ENCODE measurements at regions not wholly inside any gene's neighbourhood (a gene's known extent, or its start where the extent isn't known, plus 50 kb on each side); places are given as distances from the start of the nearest gene placed in this dataset.

DNA sequence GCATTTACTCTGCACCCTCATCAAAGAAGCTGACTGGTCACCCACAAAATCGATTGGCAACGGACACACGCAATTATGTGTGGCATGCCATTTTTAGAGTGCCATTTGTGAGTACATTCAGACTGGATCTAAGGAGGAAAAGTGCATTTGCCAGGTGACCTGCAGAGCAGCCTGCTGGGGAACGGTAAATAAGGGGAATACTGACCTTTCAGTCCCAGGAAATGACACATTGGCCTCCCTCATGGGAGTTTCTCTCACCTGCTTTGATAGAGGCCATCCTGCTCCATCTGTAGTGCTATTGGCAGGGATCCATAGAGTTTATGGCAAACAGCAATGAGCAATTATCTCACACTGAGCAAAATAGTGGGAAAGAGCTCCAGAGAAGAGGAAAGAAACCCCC, 127.8 kb downstream of the DDX53 start:
- no peaks in the 10 kb centered on the region for H3K9me3 ChIP-seq (ENCODE audit: low read depth)
- H3K4me1 ChIP-seq (ENCODE audit: low read depth), result no peaks in the 10 kb centered on the region
- no peaks in the 10 kb centered on the region for H3K27me3 ChIP-seq
- H3K36me3 ChIP-seq, result no peaks in the 10 kb centered on the region
- H3K4me3 ChIP-seq, result no peak overlapping the region
- TF ChIP-seq, protein P1, sequence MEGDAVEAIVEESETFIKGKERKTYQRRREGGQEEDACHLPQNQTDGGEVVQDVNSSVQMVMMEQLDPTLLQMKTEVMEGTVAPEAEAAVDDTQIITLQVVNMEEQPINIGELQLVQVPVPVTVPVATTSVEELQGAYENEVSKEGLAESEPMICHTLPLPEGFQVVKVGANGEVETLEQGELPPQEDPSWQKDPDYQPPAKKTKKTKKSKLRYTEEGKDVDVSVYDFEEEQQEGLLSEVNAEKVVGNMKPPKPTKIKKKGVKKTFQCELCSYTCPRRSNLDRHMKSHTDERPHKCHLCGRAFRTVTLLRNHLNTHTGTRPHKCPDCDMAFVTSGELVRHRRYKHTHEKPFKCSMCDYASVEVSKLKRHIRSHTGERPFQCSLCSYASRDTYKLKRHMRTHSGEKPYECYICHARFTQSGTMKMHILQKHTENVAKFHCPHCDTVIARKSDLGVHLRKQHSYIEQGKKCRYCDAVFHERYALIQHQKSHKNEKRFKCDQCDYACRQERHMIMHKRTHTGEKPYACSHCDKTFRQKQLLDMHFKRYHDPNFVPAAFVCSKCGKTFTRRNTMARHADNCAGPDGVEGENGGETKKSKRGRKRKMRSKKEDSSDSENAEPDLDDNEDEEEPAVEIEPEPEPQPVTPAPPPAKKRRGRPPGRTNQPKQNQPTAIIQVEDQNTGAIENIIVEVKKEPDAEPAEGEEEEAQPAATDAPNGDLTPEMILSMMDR (IDR thresholded peaks at IDR 0.05; ENCODE audit: low read depth, low read length), result no peak
- H3K27ac ChIP-seq, result no peak overlapping the region
- DNase-seq (ENCODE audit: low read depth in 1 of 2, low spot score in 1 of 2), result no peak

DNA sequence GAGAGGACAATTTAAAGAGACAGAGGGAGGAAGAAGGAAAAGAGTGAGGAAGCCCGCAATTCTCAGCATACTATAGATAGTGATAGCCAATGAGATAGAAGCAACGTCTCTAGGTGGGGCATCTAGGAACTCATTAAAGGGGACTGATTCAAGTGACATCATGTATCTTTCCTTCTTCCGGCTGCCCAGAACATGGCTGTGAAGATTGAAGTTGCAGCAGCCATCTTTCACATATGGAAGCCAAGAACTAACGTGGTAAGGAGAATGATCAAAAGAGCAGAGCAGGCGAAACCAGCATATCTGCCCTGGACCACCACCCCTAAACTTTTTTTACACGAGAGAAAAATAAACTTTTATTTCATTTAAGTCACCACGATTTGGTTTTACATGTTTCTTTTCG, 133.8 kb downstream of the DDX53 start:
- Histone ChIP-seq H3K4me3 (no peak overlapping the region), H3K36me3 (no peaks in the 10 kb centered on the region), H3K27ac (no peak overlapping the region), H3K27me3 (no peaks in the 10 kb centered on the region), H3K9me3 (ENCODE audit: low read depth) (no peaks in the 10 kb centered on the region), H3K4me1 (ENCODE audit: low read depth) (no peaks in the 10 kb centered on the region)
- no peak for DNase-seq (ENCODE audit: low read depth in 1 of 2, low spot score in 1 of 2)
- TF ChIP-seq, protein P1 (IDR thresholded peaks at IDR 0.05; ENCODE audit: low read depth, low read length), result no peak

DNA sequence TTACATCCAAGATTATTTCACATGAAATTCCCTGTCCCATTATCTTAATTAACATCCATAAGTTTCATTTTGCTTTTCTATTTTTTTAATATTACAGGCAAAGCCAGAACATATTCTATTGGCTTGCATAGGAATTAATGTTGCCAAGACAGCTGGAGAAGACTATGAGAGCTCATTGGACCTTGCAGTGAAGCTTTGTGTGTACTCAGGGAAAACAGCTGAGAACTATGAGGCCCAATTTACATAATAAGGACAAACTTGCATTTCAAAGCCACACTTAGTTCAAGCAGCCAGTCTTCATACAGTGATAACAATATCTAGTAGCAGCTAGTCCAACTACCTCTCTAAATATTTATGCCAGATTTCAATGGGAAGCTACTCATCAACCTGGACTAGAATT, 134.4 kb downstream of the DDX53 start:
- Histone ChIP-seq H3K9me3 (ENCODE audit: low read depth) (no peaks in the 10 kb centered on the region), H3K4me1 (ENCODE audit: low read depth) (no peaks in the 10 kb centered on the region), H3K36me3 (no peaks in the 10 kb centered on the region), H3K27ac (no peak overlapping the region), H3K4me3 (no peak overlapping the region), H3K27me3 (no peaks in the 10 kb centered on the region)
- DNase-seq (ENCODE audit: low read depth in 1 of 2, low spot score in 1 of 2), result no peak
- TF ChIP-seq, protein P1 (IDR thresholded peaks at IDR 0.05; ENCODE audit: low read depth, low read length), result no peak

DNA sequence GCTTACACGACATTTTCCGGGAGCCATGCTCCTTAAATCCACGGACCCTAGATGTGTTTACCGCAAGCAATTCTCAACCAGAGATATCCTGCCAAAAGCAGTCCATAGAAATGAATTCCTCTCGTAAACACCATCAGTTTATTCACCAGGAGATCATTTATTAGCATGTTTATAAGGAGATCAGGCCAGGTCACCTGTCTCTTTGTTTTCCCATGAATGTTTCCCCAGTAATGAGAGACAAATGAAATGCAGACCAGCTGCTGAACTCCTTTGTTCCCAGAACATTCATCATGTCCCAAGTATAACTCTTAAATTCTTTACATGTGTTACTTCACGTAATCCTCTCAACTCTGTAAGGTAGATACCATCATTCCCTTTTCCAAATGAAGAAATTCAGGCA, 137.1 kb downstream of the DDX53 start:
- no peaks in the 10 kb centered on the region for H3K36me3 ChIP-seq
- TF ChIP-seq, protein P1 (IDR thresholded peaks at IDR 0.05; ENCODE audit: low read depth, low read length), result no peak
- no peak for DNase-seq (ENCODE audit: low read depth in 1 of 2, low spot score in 1 of 2)
- no peak overlapping the region for H3K4me3 ChIP-seq
- no peaks in the 10 kb centered on the region for H3K4me1 ChIP-seq (ENCODE audit: low read depth)
- no peaks in the 10 kb centered on the region for H3K9me3 ChIP-seq (ENCODE audit: low read depth)
- no peaks in the 10 kb centered on the region for H3K27me3 ChIP-seq
- no peak overlapping the region for H3K27ac ChIP-seq

DNA sequence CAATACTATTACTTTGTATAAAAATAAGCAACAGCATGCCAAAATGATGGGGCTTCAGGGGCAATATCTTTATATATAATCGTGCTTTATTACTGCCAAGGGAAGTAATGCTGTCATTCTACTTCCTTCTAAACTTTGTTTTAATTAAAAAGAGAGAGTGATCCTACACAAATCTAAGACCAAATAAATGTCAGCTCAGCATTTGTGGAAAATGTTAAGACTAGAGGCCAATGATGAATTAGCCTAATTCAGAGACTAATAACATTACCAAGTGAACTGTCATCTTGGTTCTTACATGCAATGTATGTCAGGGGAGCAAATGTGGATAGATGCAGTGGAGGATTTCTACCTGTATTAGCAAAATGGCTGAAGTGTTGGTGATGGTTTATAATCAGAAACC, 166.4 kb upstream of the PTCHD1 start:
- H3K4me1 ChIP-seq (ENCODE audit: low read depth), result no peaks in the 10 kb centered on the region

More for the DNA sequence above, 166.4 kb upstream of the PTCHD1 start:
- no peak overlapping the region for H3K27ac ChIP-seq
- no peak for DNase-seq (ENCODE audit: low read depth in 1 of 2, low spot score in 1 of 2)
- no peaks in the 10 kb centered on the region for H3K27me3 ChIP-seq
- TF ChIP-seq, protein P1 (IDR thresholded peaks at IDR 0.05; ENCODE audit: low read depth, low read length), result no peak
- H3K4me3 ChIP-seq, result no peak overlapping the region
- no peaks in the 10 kb centered on the region for H3K9me3 ChIP-seq (ENCODE audit: low read depth)
- no peaks in the 10 kb centered on the region for H3K36me3 ChIP-seq

Data from cardiac muscle cell (in vitro differentiated cells and primary cell).